HCT116 (cell line): ENCODE measurements at regions not wholly inside any gene's neighbourhood (a gene's known extent, or its start where the extent isn't known, plus 50 kb on each side); places are given as distances from the start of the nearest gene placed in this dataset.
"Not testable (repeated sequence)": the region's sequence is repeated elsewhere in the genome, so short reads cannot be mapped to it uniquely, and the experiment has no call there.

Experiments used
- ATAC-seq: fragments of 200-7000 bp; cut with Tn5 transposase; 2 replicates; pipeline ENCODE4 v1.9.1; 2020; ENCODE audit warnings: mild to moderate bottlenecking, moderate library complexity
- BruUV-seq: library from RNA; stranded (reverse); fragments of 400-500 nt; replicated peaks from 2 replicates; lab custom pipeline; 2021; lab: Mats Ljungman, UMichigan
- CTCF ChIA-PET: fragments of 300-600 bp; sonication (Branson Sonifier 250); formaldehyde crosslinking; loops from one replicate; lab custom pipeline; 2021; ENCODE audit warnings: antibody characterized with exemption; lab: Charles Lee
- POLR2A ChIA-PET: fragments of 300-600, 350-600 bp; sonication (Branson Sonifier 250); formaldehyde crosslinking; loops from one replicate; lab custom pipeline; 2021; ENCODE audit warnings: antibody characterized with exemption; lab: Charles Lee
- RAD21 ChIA-PET, 2 experiments: fragments of 300-600 bp; sonication (Branson Sonifier 250); formaldehyde crosslinking; loops; one replicate each; lab custom pipeline; 2023; ENCODE audit warnings: low total read pairs in 2 of 2; ENCODE audit not compliant: uncharacterized antibody in 2 of 2, unreplicated experiment in 2 of 2, low non-redundant PET in 1 of 2; lab: Charles Lee
- DNase-seq: peaks from one replicate; pipeline ENCODE4 v3.0.0-alpha.2; 2010; ENCODE audit warnings: low read depth, low spot score
- H2AFZ ChIP-seq: fragments of 200-600 bp; shearing (Covaris generic), sonication (generic); 2 replicates; pipeline ENCODE4 v1.6.1; 2017; ENCODE audit warnings: low read depth, mixed run types, mixed read lengths, antibody characterized with exemption, low read length; ENCODE audit not compliant: poor library complexity, severe bottlenecking
- H3K27ac ChIP-seq: 2 replicates; pipeline ENCODE4 v1.5.1; 2012; ENCODE audit warnings: low read depth, low read length
- H3K27me3 ChIP-seq: fragments of 200-600 bp; sonication (generic); 2 replicates; pipeline ENCODE4 v1.6.1; 2016; ENCODE audit warnings: mixed run types, low read length, mixed read lengths; ENCODE audit not compliant: insufficient read depth
- H3K36me3 ChIP-seq, 2 experiments: fragments of 200-500 bp in 1 of 2; fragments of 200-600 bp in 1 of 2; sonication (Bioruptor generic) in 1 of 2; sonication (generic) in 1 of 2; 2 replicates each; pipeline versions ENCODE4 v1.5.1 to v1.6.1; 2014 to 2016; ENCODE audit warnings: low read length in 2 of 2, inconsistent platforms in 1 of 2, mixed read lengths in 1 of 2, mixed run types in 1 of 2; ENCODE audit not compliant: insufficient read depth in 2 of 2, control insufficient read depth in 1 of 2
- H3K4me1 ChIP-seq, 2 experiments: fragments of 200-600 bp in 1 of 2; sonication (generic) in 1 of 2; 2 replicates each; pipeline versions ENCODE4 v1.5.1 to v1.6.1; 2012 to 2017; ENCODE audit warnings: low read length in 2 of 2, inconsistent platforms in 1 of 2, mild to moderate bottlenecking in 1 of 2, mixed read lengths in 1 of 2, mixed run types in 1 of 2, moderate library complexity in 1 of 2; ENCODE audit not compliant: insufficient read depth in 2 of 2, control insufficient read depth in 1 of 2
- H3K4me2 ChIP-seq: fragments of 200-600 bp; sonication (generic); 2 replicates; pipeline ENCODE4 v1.6.1; 2017; ENCODE audit warnings: mixed run types, low read length, mixed read lengths
- H3K4me3 ChIP-seq, 2 experiments: fragments of 200-600 bp in 1 of 2; sonication (generic) in 1 of 2; replicated peaks in 1 of 2; 2 replicates each; pipeline ENCODE4 v1.5.1; 2011 to 2016; ENCODE audit warnings: low read length in 2 of 2, control low read depth in 1 of 2, low read depth in 1 of 2, mild to moderate bottlenecking in 1 of 2, mixed read lengths in 1 of 2, mixed run types in 1 of 2
- H3K79me2 ChIP-seq: fragments of 200-600 bp; sonication (generic); 2 replicates; pipeline ENCODE4 v1.6.1; 2017; ENCODE audit warnings: mild to moderate bottlenecking, mixed run types, low read length, moderate library complexity, mixed read lengths; ENCODE audit not compliant: insufficient read depth
- H3K9ac ChIP-seq: fragments of 200-600 bp; sonication (generic); 2 replicates; pipeline ENCODE4 v1.6.1; 2016; ENCODE audit warnings: low read length, mixed read lengths
- H3K9me2 ChIP-seq: fragments of 200-600 bp; sonication (generic), shearing (Covaris generic); 2 replicates; pipeline ENCODE4 v1.6.1; 2017; ENCODE audit warnings: mixed run types, mild to moderate bottlenecking, moderate library complexity; ENCODE audit not compliant: insufficient read depth
- H3K9me3 ChIP-seq, 2 experiments: fragments of 200-500 bp in 1 of 2; fragments of 200-600 bp in 1 of 2; sonication (Bioruptor generic) in 1 of 2; sonication (generic) in 1 of 2; 2 replicates each; pipeline ENCODE4 v1.6.1; 2014 to 2017; ENCODE audit warnings: low read length in 2 of 2, mixed read lengths in 2 of 2, inconsistent platforms in 1 of 2, low read depth in 1 of 2, mild to moderate bottlenecking in 1 of 2, mixed run types in 1 of 2, moderate library complexity in 1 of 2; ENCODE audit not compliant: control insufficient read depth in 1 of 2, insufficient read depth in 1 of 2
- H4K20me1 ChIP-seq: fragments of 200-600 bp; sonication (generic), shearing (Covaris generic); 2 replicates; pipeline ENCODE4 v1.6.1; 2017; ENCODE audit warnings: mixed run types, mild to moderate bottlenecking, moderate library complexity; ENCODE audit not compliant: insufficient read depth
- RAD21 ChIP-seq: IDR thresholded peaks from 2 replicates; pipeline ENCODE4 v1.6.1; 2012; ENCODE audit warnings: low read depth, mild to moderate bottlenecking
- intact Hi-C: fragments of 100-400 bp; cut with micrococcal nuclease; formaldehyde crosslinking; loops from 2 replicates; pipeline ENCODE4 v1.10.0; 2022
- TF ChIP-seq, protein P1 (sequence below), 3 experiments: fragments of 200-600 bp in 1 of 3; sonication (generic) in 1 of 3; IDR thresholded peaks in 2 of 3; conservative IDR thresholded peaks in 1 of 3; 2 replicates each; pipeline ENCODE4 v1.5.1; 2012 to 2017; ENCODE audit warnings: low read depth in 2 of 3, low read length in 2 of 3, antibody characterized with exemption in 1 of 3, borderline replicate concordance in 1 of 3, control low read depth in 1 of 3, mild to moderate bottlenecking in 1 of 3, mixed read lengths in 1 of 3, mixed run types in 1 of 3, moderate library complexity in 1 of 3; ENCODE audit not compliant: insufficient read depth in 1 of 3

DNA sequence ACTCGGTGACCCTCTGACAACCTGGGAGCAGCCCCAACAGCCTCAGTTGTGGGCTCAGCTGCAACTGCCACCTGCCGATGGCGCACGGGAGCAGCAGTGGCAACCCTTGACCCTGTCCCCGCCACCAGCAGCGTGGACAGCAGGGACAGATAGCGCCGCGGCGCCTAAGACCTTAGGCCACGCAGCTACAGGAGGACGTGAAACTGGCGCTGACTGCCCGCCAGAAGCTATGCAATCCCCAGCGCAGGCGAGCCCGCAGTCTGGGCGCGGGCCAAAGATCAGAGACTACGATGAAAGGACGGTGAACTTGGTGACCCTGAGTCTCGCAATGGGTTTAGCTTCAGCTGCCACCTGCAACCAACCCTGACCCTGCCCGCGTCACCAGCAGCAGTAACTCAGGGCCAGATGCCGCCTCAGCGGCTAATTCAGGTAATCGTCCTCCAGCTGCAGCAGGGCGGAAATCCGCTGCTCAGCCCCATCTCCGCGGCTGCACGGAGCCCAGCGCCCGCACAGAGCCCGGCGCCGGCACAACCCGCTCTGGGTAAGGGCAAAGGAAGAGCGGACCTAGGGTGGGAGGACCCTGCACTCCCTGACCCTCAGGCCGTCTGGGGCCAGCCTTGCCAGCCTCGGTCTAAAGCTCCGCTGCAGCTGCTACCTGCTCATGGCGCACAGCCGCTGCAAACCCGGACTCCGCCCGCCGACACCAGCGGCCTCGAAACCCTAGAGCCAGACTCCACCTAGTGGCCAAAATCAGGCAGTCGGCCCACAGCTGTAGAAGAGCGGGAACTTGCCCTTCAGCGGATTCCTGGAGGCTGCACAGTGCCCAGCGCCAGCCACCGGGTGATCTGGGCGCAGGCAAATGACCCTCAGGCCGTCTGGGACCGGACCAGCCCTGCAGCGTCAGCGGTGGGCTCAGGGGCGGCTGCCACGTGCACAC, 85.1 kb downstream of the POTEC start:
- BruUV-seq, DNase-seq, H3K9me3 ChIP-seq, H4K20me1 ChIP-seq, RAD21 ChIA-PET, H3K27me3 ChIP-seq, H2AFZ ChIP-seq, H3K36me3 ChIP-seq, H3K4me1 ChIP-seq, H3K9me2 ChIP-seq, POLR2A ChIA-PET, intact Hi-C loops, H3K27ac ChIP-seq, H3K79me2 ChIP-seq, H3K9ac ChIP-seq, CTCF ChIA-PET: not testable (repeated sequence)
- Histone ChIP-seq H3K4me2 (peak overlapping the region; percentile 65), H3K4me3 (peak overlapping the region; percentile 26 to 39)
- peak; percentile 40; the same call in 1 of the 2 replicates for ATAC-seq
- TF ChIP-seq RAD21 = peak; percentile 46
- TF ChIP-seq, protein P1, sequence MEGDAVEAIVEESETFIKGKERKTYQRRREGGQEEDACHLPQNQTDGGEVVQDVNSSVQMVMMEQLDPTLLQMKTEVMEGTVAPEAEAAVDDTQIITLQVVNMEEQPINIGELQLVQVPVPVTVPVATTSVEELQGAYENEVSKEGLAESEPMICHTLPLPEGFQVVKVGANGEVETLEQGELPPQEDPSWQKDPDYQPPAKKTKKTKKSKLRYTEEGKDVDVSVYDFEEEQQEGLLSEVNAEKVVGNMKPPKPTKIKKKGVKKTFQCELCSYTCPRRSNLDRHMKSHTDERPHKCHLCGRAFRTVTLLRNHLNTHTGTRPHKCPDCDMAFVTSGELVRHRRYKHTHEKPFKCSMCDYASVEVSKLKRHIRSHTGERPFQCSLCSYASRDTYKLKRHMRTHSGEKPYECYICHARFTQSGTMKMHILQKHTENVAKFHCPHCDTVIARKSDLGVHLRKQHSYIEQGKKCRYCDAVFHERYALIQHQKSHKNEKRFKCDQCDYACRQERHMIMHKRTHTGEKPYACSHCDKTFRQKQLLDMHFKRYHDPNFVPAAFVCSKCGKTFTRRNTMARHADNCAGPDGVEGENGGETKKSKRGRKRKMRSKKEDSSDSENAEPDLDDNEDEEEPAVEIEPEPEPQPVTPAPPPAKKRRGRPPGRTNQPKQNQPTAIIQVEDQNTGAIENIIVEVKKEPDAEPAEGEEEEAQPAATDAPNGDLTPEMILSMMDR (IDR thresholded peaks at IDR 0.05 in 2 of 3, conservative IDR thresholded peaks at IDR 0.05 in 1 of 3; ENCODE audit: borderline replicate concordance in 1 of 3, insufficient read depth in 1 of 3, low read depth in 2 of 3, low read length in 2 of 3) = peak; percentile 27 to 43 (median 29); a peak in 4 of 6 replicates

DNA sequence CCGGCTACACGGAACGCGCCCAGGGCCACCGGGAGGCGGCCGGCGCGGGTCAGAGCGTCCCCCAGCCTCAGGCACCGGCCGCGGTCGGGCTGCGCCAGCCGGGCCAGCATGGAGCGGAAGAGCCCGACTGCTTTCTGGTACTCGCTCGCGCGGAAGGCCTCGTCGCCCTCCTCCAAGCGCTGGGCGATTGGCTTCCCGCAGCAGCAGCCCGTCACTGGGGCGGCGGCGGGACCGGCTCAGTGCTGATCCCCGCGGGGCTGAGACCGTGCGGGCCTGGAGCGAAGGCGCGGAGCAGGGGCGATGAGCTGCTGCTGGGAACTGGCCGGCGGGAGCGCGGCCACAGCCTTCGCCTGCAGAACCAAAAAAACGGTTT, 92.8 kb downstream of the POTEC start:
- ATAC-seq, H3K9ac ChIP-seq, RAD21 ChIA-PET, H3K79me2 ChIP-seq, H3K4me3 ChIP-seq, H3K27me3 ChIP-seq, BruUV-seq, POLR2A ChIA-PET, H3K27ac ChIP-seq, H2AFZ ChIP-seq, H3K36me3 ChIP-seq, CTCF ChIA-PET, H4K20me1 ChIP-seq, H3K9me2 ChIP-seq, intact Hi-C loops, H3K9me3 ChIP-seq, DNase-seq, H3K4me1 ChIP-seq: not testable (repeated sequence)
- peak overlapping the region; percentile 21 for H3K4me2 ChIP-seq

DNA sequence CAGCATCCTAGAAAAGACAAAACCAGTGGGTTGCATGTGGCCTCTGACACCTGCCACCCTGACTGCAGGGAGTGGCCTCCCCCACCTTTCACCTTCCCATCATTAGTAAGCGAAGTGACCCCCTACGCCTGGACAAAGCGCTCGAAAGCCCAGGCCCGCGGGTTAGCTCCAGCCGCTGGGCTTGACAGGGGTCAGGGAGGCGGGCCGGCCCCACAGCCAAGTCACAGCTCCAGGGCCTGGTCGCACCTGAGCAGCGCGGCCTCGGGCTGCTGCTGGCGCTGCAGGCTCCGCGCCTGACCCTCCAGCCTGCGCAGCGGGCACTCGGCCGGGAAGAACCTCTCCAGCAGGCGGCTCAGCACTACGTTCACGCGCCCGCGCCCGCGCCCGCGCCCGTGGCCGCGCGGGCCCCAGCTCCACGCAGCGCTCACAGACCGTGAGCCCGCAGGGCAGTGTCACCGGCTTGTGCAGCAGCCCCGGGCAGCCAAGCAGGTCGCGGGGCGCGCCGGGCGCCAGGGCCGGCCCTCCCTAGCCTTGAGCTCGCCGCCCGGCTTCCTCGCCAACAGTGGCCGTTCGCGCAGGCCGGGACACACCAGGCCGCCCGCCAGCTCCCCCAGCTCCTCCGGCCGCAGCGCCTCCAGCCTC, 93.3 kb downstream of the POTEC start:
- peak; percentile 80 for ATAC-seq
- POLR2A ChIA-PET = not testable (repeated sequence)

More for the DNA sequence above, 93.3 kb downstream of the POTEC start:
- H3K4me1 ChIP-seq, H3K27ac ChIP-seq, RAD21 ChIA-PET, H3K79me2 ChIP-seq, H2AFZ ChIP-seq, H4K20me1 ChIP-seq, H3K27me3 ChIP-seq, DNase-seq, H3K9ac ChIP-seq, H3K9me2 ChIP-seq, H3K9me3 ChIP-seq, H3K36me3 ChIP-seq, BruUV-seq, intact Hi-C loops, CTCF ChIA-PET: not testable (repeated sequence)
- H3K4me3 ChIP-seq = peak overlapping the region in 1 of 2 experiments; percentile 11; a peak in 1 of 4 replicates
- 0 out of 2 replicates have a peak overlapping the region, but pooled peaks have one; percentile 9 for H3K4me2 ChIP-seq
